Endothelial cell of hepatic sinusoid (primary cell): ENCODE measurements at regions not wholly inside any gene's neighbourhood (a gene's known extent, or its start where the extent isn't known, plus 50 kb on each side); places are given as distances from the start of the nearest gene placed in this dataset.

Experiments used
- in situ Hi-C: cut with HindIII; loops from 2 replicates; pipeline ENCODE4 v1.10.0; 2017; ENCODE audit warnings: low sequenced_read_pairs

DNA sequence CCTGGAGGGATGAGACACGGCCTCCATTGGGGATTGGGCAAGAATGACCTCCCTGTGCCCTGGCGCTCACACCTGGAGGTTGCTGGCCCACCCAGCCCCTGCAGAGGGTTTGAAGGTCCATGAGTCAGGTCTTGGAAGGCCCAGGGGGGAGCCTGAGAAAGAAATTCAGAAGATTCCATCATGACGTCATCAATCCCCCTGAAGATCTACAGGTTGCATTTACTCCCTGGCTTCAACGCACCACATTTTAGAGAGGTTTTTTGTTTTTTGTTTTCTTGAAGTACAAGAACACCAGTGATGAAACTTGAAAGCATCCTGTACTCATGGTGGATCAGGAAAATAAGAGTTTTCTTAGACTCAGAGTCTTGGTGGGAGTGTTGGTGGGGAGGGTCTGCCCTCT, 82.4 kb upstream of the SLC25A33 start:
- in situ Hi-C loops: loop anchor here (25.0 kb wide), 1 partner anchor 170 kb away; the partner anchor contains the start of gene SPSB1

DNA sequence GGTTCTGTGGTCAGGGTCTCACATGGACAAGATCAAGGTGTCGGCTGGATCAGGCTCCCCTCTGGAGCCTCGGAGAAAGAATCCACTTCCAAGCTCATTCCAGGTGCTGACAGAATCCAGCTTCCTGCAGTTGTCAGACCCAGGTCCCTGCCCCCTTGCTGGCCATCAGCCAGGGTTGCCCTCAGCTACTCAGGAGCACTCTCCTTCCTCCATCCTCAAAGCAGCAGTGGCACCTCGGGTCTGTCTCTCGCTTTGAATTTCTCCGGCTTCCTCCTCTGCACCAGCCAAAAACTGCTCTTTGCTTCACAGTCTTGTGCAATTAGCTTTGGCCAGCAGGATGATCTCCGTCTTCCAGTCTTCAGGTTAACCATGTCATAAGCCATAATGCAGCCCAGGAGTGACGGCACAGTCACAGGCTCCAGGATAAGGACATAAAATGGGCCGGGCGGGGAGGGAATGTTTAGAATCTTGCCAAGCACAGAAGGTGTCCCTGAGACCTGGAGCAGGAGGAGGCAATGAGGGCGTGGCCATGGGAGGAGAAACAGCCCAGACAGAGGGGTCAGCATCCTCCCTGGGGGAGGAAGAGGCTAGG, 79.4 kb upstream of the SLC25A33 start:
- in situ Hi-C loops: loop anchor here (25.0 kb wide), 1 partner anchor 173 kb away; the partner anchor contains the start of gene SPSB1

DNA sequence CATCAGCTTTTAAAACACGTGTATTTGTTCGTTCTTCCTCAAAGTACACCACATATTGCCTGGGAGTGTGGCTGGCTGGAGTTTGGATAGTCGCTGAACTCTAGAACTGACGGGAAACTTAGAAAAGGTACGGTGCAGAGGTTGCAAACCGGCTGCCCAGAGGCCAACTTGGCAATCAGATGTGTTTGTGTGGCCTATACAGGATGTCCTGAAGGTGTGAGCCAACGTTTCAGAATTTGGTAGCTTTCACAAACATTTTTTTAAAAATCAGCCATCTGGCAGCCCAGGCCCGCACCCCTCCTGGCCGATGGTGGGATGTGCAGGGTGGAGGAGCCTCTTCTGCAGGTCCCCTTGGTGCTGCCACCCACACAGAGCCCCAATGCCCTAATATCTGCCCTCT, 73.6 kb upstream of the SLC25A33 start:
- in situ Hi-C loops: loop anchor here (25.0 kb wide), 1 partner anchor 178 kb away; the partner anchor contains the start of gene SPSB1

DNA sequence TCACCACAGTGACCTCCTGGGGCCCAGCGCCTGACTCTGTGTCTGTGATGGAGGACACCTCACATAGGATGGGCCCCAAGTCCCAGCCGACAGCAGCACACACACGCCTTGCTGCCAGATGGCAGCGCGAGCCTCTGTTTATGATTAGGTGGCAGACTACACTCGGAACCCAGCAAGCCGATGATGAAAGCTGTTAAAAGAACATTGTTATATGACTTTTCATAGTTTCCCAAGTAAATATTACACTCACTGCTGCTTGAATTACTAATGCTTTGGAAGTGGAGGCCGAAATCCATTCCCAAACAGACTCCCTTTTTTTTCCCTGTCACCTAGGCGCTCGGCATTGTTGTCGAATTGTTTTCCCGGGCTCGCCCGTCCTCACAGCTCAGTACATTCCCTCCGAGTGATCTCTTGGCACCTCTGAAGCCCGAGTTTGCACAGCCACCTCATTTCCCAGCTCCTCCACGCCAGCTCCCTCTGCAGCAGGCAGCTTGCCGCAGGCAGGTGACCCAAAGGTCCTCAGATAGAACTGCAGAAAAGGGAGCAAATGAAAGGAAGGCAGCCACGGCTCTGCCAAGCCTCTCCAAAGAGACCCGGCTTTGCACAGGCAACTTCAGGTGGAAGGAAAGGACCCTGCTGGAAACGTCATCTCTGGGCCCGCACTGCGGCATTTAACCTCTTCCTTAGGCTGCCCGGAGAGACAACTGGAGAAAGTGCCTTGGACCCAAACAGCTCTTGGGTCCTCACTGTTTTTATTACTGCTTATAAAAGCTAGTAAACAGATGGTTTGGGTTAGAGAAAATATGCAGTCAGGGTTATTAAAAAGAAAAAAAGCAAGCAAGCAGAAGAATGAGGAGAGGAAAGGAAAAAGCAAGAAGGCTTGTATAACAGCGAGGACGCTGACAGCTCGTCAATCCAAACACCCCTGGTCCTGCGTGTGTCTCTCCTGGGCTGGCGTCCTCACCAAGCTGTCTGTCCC, 72.2 kb upstream of the SLC25A33 start:
- in situ Hi-C loops: loop anchor here (25.0 kb wide), 1 partner anchor 180 kb away; the partner anchor contains the start of gene SPSB1

DNA sequence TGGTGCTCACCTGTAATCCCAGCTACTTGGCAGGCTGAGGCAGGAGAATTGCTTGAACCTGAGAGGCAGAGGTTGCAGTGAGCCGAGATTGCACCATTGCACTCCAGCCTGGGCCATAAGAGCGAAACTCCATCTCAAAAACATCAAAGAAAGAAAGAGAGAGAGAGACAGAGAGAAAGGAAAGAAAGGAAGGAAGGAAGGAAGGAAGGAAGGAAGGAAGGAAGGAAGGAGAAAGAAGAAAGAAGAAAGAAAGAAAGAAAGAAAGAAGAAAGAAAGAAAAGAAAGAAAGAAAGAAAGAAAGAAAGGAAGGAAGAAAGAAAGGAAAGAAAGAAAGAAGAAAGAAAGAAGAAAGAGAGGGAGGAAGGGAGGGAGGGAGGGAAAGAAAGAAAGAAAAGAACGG, 69.4 kb upstream of the SLC25A33 start:
- in situ Hi-C loops: loop anchor here (5.0 to 25.0 kb wide), 2 partner anchors 33 to 183 kb away; partner anchors contain the start of gene SPSB1

DNA sequence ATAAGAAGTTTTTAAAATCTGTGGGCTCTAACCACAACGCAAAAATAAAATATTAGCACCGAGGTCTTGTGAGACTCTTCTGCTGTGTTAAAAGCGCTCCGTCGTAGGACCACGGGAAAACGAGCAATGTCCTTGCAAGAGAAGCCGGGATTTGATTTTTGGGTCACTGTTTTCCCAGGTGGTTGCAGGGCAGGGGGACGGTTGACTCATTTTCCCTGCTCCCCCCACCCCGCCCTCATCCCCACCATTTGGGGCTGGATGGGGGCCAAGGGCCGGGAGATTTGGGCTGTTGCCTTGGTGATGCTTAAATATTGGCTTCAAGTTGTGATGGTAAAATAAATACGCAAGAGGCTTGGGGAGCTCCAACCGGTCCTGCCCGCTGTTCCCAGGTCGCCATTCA, 67.6 kb upstream of the SLC25A33 start:
- in situ Hi-C loops: loop anchor here (5.0 to 25.0 kb wide), 2 partner anchors 34 to 184 kb away; partner anchors contain the start of gene SPSB1

DNA sequence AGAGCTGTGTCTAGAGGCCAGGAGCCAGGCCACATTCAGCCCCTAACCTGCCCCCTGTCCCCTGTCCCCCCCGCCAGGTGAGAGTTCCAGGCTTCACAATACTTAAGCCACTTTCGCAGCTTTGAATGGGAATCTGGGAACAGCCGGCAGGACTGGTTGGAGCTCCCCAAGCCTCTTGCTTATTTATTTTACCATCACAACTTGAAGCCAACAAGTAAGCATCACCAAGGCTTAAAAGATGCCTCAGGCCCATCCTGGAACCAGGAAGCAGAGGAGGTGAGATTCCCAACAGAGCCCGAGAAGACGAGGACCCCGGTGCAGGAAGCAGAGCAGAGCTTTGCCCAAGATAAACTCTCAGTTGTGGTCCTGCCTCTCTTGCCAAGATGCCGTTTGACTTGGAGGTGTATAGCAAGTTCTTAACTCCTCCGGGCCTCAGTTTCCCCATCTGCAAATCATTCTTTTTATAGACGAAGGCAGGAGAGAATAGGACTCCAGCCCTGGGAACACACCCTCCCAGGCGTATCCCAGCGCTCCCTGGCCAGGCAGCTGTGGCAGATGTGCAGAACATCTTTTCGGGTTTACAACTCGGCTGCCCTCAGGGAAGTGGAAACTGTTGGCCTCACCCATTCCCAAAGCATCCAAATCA, 66.8 kb upstream of the SLC25A33 start:
- in situ Hi-C loops: loop anchor here (5.0 to 25.0 kb wide), 2 partner anchors 35 to 185 kb away; partner anchors contain the start of gene SPSB1

DNA sequence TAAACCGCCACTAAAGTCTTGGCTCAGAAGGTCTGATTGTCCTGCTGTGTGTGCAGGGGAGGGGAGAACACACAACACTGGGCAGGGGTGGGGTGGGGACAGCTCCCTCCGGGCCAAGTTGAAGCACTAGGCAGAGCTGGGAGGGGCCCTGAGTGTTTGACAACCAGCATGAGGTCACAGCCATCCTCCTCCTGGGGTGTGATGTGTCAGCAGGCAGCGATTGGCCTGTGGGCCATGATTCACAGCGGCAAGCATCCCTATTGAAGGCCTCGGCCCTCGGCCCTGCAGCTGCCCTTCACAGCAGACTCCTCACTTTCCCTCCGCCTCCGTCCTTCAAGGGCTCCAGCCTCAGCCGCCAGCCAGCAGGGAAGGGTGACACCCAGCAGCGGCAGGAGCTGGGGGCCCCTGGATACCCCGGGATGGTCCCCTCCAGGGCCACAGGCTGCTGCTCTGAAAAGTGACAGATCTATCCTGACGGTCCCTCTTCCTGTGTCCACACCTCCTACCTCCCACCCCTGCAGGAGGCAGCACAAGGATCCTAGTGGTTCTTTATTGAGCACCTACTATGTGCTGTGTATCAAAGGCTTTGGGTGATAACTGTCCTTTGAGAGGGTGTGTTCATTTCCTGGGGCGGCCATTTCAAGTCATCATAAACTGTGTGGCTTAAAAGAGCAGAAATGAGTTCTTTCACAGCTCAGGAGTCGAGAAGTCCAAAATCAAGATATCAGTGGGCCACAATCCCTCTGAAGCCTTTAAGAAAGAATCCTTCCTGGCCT, 66.0 kb upstream of the SLC25A33 start:
- in situ Hi-C loops: loop anchor here (5.0 to 25.0 kb wide), 2 partner anchors 36 to 186 kb away; partner anchors contain the start of gene SPSB1

DNA sequence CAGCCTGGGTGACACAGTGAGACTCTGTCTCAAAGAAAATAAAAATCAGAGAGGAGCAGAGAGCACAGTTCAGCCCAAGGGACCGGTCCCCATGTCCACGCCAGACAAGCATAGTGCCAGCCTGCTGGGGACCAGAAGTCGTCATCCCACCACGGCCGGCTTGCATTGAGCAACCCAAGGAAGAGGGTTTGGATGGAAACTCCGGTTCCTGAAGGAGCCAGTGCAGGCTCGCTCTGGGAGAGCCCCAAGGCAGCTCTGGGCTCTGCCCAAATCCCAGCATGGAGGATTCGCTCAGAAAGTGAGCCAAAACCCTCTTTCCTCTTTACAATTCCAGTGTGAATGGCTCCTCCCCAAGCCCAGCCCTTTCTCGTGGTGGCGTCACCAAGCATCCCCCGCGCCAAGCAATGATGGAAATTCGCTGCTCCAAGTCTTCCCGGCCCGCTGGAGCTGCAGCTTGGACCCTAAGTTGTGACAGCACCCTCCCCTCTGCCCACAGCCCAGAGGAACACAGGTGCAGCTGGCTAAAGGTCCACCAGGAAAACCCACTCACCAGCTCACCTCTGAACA, 64.1 kb upstream of the SLC25A33 start:
- in situ Hi-C loops: no loop called here

DNA sequence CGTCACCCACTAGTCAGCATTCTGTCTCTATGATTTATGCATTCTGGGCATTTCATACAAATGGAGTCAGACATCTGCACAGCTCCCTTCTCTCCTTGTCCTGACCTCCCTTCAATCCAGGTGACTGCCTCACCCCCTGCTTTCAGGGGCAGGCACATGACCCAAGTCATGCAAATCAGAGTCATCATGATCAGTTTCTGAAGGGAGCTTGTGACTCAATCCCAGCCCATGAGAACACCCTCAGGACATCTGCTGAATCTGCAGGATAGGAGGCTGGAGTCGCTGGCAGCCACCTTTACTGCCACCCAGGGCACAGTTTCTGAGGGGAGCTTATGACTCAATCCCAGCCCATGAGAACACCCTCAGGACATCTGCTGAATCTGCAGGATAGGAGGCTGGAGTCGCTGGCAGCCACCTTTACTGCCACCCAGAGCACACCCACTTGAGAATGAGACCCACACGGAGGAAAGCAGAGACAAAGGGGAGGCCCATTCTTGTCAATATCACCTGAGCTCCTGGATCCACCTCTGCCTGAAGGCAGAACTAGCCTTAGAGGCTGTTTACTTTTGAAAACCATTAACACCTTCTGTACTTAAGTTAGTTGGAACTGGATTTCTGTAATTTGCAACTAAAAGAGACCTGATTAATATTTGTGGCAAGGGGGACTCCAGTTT, 62.3 kb upstream of the SLC25A33 start:
- in situ Hi-C loops: no loop called here

DNA sequence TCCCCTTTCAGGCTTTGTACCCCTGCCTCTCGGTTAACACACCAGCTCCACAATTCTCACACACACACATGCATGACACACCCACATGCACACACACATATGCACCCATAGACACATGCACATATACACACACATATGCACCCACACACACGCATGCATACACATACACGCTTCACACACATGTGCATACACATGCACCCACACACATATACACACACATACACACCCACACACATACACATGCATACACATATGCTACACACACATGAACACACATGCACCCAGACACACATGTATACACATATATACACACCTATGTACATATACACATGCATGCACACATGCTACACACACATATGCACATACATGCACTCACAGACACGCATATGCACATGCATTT, 61.7 kb upstream of the SLC25A33 start:
- in situ Hi-C loops: no loop called here

DNA sequence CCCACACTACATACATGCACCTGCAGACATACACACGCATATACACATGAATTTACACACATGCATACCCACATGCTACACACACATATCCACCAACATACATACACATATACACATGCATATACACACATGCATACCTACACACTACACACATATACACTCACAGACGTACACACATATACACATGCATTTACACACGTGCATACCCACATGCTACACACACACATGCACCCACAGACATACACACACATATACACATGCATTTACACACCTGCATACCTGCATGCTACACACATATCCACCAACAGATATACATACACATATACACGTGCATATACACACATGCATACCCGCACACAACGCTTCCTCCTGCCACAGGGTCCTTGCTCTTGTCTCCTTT, 61.2 kb upstream of the SLC25A33 start:
- in situ Hi-C loops: no loop called here

DNA sequence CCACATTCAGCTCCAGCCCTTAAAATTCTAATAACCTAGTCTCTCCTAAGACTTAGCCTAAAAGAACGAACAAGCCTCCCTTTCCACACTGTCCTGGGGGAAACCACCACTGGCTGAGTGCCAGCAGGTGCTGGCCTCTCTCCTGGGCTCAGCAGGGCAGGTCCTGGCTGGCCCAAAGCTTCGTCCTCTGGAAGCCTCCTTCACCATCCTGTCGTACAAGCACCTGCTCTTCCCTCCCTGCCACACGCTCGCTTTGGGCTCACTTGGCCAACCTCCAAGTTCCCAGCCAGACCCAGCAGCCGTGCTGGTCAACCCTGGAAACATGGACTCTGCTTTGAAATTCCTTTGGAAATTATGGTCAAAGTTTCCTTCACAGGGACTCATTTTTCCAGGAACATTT, 58.2 kb upstream of the SLC25A33 start:
- in situ Hi-C loops: loop anchor here (5.0 kb wide), 1 partner anchor 109 kb away; no protein-coding TSS in a partner anchor

DNA sequence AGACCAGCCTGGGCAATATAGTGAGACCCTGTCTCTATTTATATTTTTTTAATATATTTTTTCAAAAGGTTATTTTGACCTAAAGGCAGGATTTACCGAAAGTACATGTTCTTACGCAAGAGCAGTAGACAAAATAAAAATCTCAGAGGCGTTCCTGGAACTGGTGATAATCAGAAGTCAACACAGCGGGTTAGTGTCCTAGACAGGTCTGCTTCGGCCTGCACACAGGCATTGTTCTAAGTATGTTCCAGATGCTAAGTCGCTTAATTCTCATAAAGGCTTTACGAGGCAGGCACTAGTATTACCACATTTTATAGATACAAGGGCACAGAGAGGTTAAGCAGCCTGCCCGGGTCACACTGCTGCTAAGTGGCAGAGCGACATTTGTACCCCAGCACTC, 56.9 kb upstream of the SLC25A33 start:
- in situ Hi-C loops: loop anchor here (5.0 kb wide), 1 partner anchor 110 kb away; no protein-coding TSS in a partner anchor

DNA sequence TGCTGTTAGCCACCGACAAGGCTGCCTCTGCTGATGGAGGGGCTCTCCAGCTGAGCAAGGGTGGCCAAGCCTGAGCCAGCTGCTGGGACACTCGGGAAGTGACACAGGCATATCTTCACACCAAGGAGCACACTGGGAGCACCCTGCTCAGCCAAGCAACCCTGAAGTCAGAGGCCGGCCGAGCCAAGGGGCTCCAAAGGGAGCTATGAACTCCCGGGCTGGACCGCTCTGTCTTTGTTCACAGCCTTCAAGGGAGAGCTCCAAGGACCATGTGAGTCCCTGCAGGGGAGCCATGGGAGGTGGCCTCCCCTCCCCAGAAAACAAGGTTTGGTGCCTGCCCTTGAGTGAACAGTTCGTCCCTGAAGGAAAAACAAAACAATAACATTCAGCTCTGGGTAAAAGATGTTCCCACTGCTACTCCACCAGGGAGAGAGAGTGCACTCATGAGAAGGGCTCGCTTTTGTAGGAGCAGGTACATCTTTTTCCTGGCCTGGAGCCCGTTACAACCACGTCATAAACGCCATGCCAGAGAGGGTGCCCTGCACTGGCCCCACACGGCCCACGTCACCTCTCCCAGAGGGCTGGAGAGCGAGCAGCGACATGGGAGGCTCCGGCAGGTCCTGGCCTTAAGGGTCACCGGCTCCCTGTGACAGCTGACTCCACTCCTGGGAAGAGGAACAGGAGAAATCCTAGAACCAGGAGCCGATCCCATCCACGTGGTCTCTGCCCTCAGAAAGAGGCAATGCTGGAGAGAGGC, 56.3 kb upstream of the SLC25A33 start:
- in situ Hi-C loops: loop anchor here (5.0 kb wide), 1 partner anchor 111 kb away; no protein-coding TSS in a partner anchor

DNA sequence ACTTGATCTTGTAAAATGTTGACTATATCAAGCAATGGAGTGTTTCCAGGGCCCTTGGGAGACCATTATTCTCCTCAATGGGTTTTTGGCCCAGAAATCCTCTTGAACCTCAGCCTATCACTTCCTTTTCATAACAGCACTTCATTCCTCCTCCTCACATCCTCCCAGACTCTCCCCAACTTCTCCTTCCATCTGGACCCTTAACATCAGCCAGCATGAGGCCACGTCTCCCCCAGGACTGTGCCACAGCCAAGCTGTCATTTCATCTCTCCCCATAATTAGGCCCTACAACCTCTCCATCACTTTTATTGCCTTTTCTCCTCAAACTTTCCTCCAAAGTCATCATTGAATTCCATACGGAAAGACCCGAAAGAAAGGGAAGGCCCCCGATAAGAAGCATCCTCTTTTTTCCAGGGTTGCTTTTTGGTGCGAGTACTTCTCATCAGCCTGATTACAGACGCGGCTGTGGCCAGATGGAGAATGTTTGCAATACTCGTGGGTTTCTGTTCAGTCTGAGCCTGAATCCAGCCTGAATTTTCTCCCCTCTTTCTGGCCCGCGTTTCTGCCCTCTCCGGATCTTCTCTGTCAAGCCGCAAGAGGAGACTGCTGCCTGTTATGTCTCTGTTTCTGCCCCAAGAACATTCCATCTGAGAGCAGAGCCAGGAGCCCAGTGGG, 52.7 kb upstream of the SLC25A33 start:
- in situ Hi-C loops: no loop called here
